OCI-LY7 (cell line): ENCODE measurements at regions not wholly inside any gene's neighbourhood (a gene's known extent, or its start where the extent isn't known, plus 50 kb on each side); places are given as distances from the start of the nearest gene placed in this dataset.

Source experiments
- BruUV-seq: library from RNA; stranded (reverse); fragments of 400-500 nt; replicated peaks from 2 replicates; lab custom pipeline; 2021; lab: Mats Ljungman, UMichigan
- CTCF ChIA-PET: fragments of 300-600 bp; sonication (Branson Sonifier 250); formaldehyde crosslinking; loops from one replicate; lab custom pipeline; 2022; ENCODE audit warnings: antibody characterized with exemption; ENCODE audit not compliant: unreplicated experiment; lab: Charles Lee
- POLR2A ChIA-PET: fragments of 300-600 bp; sonication (Branson Sonifier 250); formaldehyde crosslinking; loops from one replicate; lab custom pipeline; 2022; ENCODE audit warnings: antibody characterized with exemption; lab: Charles Lee
- DNase-seq: peaks from one replicate; pipeline ENCODE4 v3.0.0-alpha.2; 2015; ENCODE audit warnings: low spot score
- H2AFZ ChIP-seq: fragments of 200-600 bp; sonication (generic), shearing (Covaris generic); 2 replicates; pipeline ENCODE4 v1.6.1; 2014; ENCODE audit warnings: mild to moderate bottlenecking, antibody characterized with exemption, low read length, moderate library complexity
- H3K27ac ChIP-seq: fragments of 200-600 bp; sonication (generic); 2 replicates; pipeline ENCODE4 v1.5.1; 2014; ENCODE audit warnings: mixed run types, low read depth, mild to moderate bottlenecking, moderate library complexity, low read length, inconsistent platforms; ENCODE audit not compliant: poor library complexity, severe bottlenecking
- H3K36me3 ChIP-seq: fragments of 200-600 bp; sonication (generic); 2 replicates; pipeline ENCODE4 v1.6.1; 2014; ENCODE audit warnings: mild to moderate bottlenecking, antibody characterized with exemption, low read length, moderate library complexity, mixed read lengths; ENCODE audit not compliant: insufficient read depth
- H3K4me1 ChIP-seq: fragments of 200-600 bp; sonication (generic); 2 replicates; pipeline ENCODE4 v1.5.1; 2014; ENCODE audit warnings: mild to moderate bottlenecking, low read length; ENCODE audit not compliant: insufficient read depth, poor library complexity, severe bottlenecking
- H3K4me2 ChIP-seq: fragments of 200-600 bp; sonication (generic); 2 replicates; pipeline ENCODE4 v1.6.1; 2014; ENCODE audit warnings: mild to moderate bottlenecking, low read length
- H3K4me3 ChIP-seq: fragments of 200-600 bp; sonication (generic); 2 replicates; pipeline ENCODE4 v1.5.1; 2014; ENCODE audit warnings: mild to moderate bottlenecking, low read depth, low read length; ENCODE audit not compliant: poor library complexity, severe bottlenecking
- H3K79me2 ChIP-seq: fragments of 200-600 bp; sonication (generic); 2 replicates; pipeline ENCODE4 v1.6.1; 2016; ENCODE audit warnings: low read depth, mild to moderate bottlenecking, low read length, moderate library complexity, mixed read lengths; ENCODE audit not compliant: insufficient read depth
- H3K9me2 ChIP-seq: fragments of 200-600 bp; sonication (generic); 2 replicates; pipeline ENCODE4 v1.6.1; 2016; ENCODE audit warnings: mild to moderate bottlenecking, low read length, mixed read lengths; ENCODE audit not compliant: insufficient read depth
- H3K9me3 ChIP-seq: fragments of 200-600 bp; sonication (generic); 2 replicates; pipeline ENCODE4 v1.6.1; 2014; ENCODE audit warnings: mild to moderate bottlenecking, mixed run types, low read length, mixed read lengths
- H4K20me1 ChIP-seq: fragments of 200-600 bp; sonication (generic); 2 replicates; pipeline ENCODE4 v1.6.1; 2014; ENCODE audit warnings: mild to moderate bottlenecking, antibody characterized with exemption, low read length, moderate library complexity, mixed read lengths; ENCODE audit not compliant: insufficient read depth
- EZH2phosphoT487 ChIP-seq: fragments of 200-600 bp; sonication (generic); IDR thresholded peaks from 2 replicates; pipeline ENCODE4 v1.6.1; 2018; ENCODE audit warnings: low read depth, borderline replicate concordance, mild to moderate bottlenecking, mixed run types, antibody characterized with exemption, low read length, moderate library complexity, mixed read lengths
- intact Hi-C: fragments of 100-400 bp; cut with micrococcal nuclease; formaldehyde crosslinking; loops from one replicate; pipeline ENCODE4 v1.10.0; 2022; ENCODE audit not compliant: unreplicated experiment
- TF ChIP-seq, protein P1 (sequence below): fragments of 200-600 bp; sonication (generic); conservative IDR thresholded peaks from 2 replicates; pipeline ENCODE4 v1.5.1; 2014; ENCODE audit warnings: mild to moderate bottlenecking, antibody characterized with exemption, low read length, moderate library complexity, mixed read lengths

DNA sequence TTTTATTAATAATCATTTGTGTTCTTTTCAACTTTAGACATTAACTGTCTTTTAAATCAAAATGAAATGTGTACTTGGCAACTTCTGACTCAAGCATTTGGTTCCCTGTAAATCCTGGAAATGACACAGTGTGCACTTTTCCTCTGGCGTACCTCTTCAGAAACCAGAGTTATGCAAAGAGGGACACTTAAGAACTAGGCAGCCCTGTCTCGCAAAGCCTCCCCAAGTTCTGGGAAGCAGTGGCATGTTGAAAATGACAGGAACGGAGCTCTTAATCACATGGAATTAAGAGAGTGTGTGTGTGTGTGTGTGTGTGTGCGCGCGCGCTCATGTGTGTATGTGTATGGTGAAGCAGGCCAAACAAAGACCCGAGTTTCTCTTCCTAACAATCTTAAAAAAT lies 707.4 kb downstream of the MECOM start:
- ChIA-PET POLR2A (no interaction called here), CTCF (no interaction called here)
- Histone ChIP-seq H3K79me2 (no peaks in the 10 kb centered on the region), H4K20me1 (no peaks in the 10 kb centered on the region), H3K9me3 (no peaks in the 10 kb centered on the region), H3K36me3 (no peaks in the 10 kb centered on the region), H3K27ac (no peak overlapping the region), H3K9me2 (no peaks in the 10 kb centered on the region), H3K4me1 (no peaks in the 10 kb centered on the region), H3K4me2 (no peak overlapping the region), H2AFZ (no peak overlapping the region), H3K4me3 (no peak overlapping the region)
- intact Hi-C loops, result no loop called here
- no TSS peak for BruUV-seq
- TF ChIP-seq, protein P1, sequence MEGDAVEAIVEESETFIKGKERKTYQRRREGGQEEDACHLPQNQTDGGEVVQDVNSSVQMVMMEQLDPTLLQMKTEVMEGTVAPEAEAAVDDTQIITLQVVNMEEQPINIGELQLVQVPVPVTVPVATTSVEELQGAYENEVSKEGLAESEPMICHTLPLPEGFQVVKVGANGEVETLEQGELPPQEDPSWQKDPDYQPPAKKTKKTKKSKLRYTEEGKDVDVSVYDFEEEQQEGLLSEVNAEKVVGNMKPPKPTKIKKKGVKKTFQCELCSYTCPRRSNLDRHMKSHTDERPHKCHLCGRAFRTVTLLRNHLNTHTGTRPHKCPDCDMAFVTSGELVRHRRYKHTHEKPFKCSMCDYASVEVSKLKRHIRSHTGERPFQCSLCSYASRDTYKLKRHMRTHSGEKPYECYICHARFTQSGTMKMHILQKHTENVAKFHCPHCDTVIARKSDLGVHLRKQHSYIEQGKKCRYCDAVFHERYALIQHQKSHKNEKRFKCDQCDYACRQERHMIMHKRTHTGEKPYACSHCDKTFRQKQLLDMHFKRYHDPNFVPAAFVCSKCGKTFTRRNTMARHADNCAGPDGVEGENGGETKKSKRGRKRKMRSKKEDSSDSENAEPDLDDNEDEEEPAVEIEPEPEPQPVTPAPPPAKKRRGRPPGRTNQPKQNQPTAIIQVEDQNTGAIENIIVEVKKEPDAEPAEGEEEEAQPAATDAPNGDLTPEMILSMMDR, result no peak
- no peak for TF ChIP-seq EZH2phosphoT487
- no peak for DNase-seq

DNA sequence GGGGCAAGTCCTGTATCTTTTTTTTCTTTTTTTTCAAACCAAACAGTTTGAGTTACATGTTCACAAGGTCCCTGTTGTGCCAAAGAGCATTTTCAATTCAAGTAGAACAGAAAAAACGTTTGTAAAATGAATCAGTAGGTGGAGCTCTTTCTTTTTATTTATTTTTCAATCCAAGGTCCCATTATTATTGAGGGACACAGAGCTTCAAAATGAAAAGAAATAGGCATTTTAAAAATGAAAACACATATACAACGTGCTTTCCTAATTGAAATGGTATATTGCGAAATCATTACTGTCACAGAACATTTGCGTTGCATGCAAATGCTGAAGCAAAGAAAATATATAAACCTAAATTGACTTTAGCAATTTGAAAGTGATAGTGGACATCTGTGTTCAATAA lies 711.0 kb downstream of the MECOM start:
- no peak overlapping the region for H3K4me3 ChIP-seq
- H2AFZ ChIP-seq, result no peak overlapping the region
- no peaks in the 10 kb centered on the region for H4K20me1 ChIP-seq
- H3K27ac ChIP-seq, result no peak overlapping the region
- H3K9me2 ChIP-seq, result no peaks in the 10 kb centered on the region
- H3K4me1 ChIP-seq, result no peaks in the 10 kb centered on the region
- ChIA-PET CTCF (no interaction called here), POLR2A (no interaction called here)
- TF ChIP-seq EZH2phosphoT487, result no peak
- TF ChIP-seq, protein P1, result peak; percentile 49
- H3K9me3 ChIP-seq, result no peaks in the 10 kb centered on the region
- no peak overlapping the region for H3K4me2 ChIP-seq
- BruUV-seq, result no TSS peak
- H3K36me3 ChIP-seq, result no peaks in the 10 kb centered on the region
- H3K79me2 ChIP-seq, result no peaks in the 10 kb centered on the region
- no peak for DNase-seq
- intact Hi-C loops, result no loop called here

- DNase-seq, result no peak
- TF ChIP-seq, protein P1, result no peak
- TF ChIP-seq EZH2phosphoT487, result no peak
- Histone ChIP-seq H3K4me2 (no peak overlapping the region), H3K79me2 (no peaks in the 10 kb centered on the region), H3K27ac (no peak overlapping the region), H3K4me3 (no peak overlapping the region), H3K36me3 (no peaks in the 10 kb centered on the region), H3K9me2 (no peaks in the 10 kb centered on the region), H3K4me1 (no peaks in the 10 kb centered on the region), H3K9me3 (no peaks in the 10 kb centered on the region), H4K20me1 (no peaks in the 10 kb centered on the region), H2AFZ (no peak overlapping the region)
- ChIA-PET POLR2A (interaction anchor here (0.5 kb wide), 1 partner anchor 10 kb away, joined by 3 read pairs; no protein-coding TSS in a partner anchor), CTCF (no interaction called here)
- intact Hi-C loops, result no loop called here
- no TSS peak for BruUV-seq
Measured at GRCh38 chr3:168951884-168952283, 711.6 kb downstream of the MECOM start.
